GM21360 (cell line): ENCODE measurements at regions not wholly inside any gene's neighbourhood (a gene's known extent, or its start where the extent isn't known, plus 50 kb on each side); places are given as distances from the start of the nearest gene placed in this dataset.

Experiments used
- ATAC-seq: cut with Tn5 transposase; IDR thresholded peaks from one replicate; pipeline ENCODE4 v1.9.1; 2021; ENCODE audit warnings: mild to moderate bottlenecking, moderate library complexity; ENCODE audit not compliant: unreplicated experiment

GRCh38 chr2:861655-862354 lies 88.8 kb upstream of the SNTG2 start:
- ATAC-seq: no peak

DNA sequence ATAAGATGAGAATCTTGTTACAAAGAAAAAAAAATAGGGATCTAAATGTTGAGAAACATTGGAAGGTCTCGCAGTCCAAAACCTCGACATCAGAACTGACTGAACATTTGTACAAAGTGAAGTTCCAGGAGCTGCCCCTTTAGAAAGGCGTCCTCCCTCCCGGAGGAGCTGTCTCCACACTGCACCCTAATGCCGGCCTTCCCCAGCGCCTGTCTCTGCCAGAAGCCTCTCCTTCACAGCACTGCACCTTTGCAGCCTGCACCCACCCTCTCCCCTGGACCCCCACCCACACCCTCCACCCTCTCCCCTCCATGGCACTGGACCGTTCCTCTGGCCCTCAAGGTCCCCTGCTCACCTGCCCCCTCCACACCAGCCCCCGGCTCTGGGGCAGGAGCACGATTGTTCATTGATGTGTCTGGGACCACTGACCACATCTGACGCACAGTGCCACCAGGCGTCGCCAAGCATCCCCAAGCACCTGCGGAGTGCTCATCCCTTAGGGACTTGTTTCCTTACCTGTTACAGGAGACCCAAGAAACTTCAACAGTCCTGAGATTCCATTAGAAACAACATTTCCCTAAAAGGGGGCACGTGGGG lies 90.3 kb upstream of the SNTG2 start:
- ATAC-seq: no peak

DNA sequence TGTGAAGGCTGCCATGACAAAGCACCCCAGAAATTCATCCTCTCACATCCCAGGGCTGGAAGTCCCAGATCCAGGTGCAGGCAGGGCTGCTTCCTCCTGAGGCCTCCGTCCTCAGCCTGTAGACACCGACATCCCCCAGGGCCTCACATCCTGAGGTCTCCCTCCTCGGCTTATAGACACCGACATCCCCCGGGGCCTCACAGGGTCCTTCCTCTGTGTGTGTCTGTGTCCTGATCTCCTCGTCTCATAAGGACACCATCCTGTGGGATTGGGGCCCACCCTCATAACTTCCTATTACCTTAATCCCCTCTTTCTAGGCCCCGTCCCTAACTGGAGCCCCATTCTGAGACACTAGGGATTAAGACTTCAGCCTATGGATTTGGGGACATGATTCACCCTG lies 92.0 kb upstream of the SNTG2 start:
- no peak for ATAC-seq

DNA sequence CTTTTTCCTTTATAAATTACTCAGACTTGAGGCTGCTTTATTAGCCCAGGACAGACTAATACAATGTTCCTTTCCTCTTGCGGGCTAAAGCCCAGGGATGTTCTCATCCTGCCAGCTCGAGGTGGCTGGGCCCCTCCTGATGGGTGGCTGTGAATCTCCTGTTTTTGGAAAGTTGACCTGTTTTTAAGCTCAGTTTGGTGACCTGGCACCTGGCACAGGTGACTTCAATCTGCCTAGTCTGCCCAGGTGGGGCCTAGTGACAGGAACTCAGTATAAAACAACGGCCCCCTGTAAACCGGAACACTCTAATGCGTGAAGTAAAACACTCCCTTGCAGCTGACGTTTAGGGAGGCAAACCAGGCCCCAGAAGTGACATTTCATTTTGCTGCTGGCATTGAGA lies 92.7 kb upstream of the SNTG2 start:
- ATAC-seq: no peak

DNA sequence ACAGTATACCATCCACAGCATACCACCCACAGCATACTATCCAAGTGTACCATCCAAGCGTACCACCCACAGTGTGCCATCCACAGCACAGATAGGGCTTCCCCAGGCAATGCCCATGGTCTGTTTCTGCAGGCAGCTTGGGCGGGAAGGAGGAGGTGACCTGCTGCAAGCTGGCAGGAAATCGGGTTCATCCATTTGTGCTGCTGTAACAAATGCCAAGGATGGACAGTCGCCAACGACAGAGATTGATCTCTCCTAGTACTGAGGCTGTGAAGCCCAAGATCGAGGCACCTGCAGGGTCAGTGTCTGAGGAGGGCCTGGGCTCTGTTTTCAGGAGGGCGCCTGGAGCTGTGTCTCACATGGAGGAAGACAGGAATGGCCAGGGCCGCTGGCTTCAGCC lies 93.6 kb upstream of the SNTG2 start:
- ATAC-seq: no peak

DNA sequence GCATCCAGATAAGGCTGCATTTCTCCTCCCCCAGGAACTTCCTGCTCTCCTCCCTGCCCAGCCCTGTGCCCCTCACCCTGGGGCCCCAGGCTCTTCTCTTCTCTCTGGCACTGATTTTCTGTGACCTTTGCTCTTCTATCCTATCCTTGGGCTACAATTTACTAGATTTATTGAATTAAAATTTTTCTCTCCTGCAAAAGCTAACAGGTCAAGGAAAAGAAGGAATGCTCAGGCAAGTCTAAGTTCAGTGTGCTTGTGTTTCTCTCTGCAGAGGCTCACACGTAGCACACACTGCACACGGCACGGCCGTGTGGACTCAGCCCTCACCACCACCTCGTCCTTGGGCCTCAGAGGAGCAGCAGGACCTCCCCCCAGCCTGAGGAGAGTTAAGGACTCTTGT lies 94.2 kb upstream of the SNTG2 start:
- ATAC-seq: no peak

GRCh38 chr2:856041-856440 lies 94.6 kb upstream of the SNTG2 start:
- no peak for ATAC-seq

- no peak for ATAC-seq
Observed at GRCh38 chr2:855177-855576, 95.5 kb upstream of the SNTG2 start.

DNA sequence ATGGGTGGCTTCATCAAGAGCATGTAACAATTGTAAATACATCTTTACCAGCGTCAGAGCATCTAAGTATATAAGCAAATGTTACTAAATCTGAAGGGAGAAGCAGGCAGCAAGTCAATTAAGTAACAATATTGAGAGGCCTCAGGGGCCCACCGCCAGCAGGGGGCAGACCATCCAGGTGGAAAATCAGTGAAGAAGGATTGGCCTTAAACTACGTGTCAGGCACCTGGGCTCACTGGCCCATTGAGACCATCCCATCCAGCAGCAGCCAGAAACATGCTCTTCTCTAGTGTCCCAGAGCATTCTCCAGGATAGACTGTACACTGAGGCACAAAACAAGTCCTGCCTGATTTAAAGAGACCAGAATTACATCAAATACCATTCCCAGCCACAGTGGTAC lies 96.2 kb upstream of the SNTG2 start:
- no peak for ATAC-seq

DNA sequence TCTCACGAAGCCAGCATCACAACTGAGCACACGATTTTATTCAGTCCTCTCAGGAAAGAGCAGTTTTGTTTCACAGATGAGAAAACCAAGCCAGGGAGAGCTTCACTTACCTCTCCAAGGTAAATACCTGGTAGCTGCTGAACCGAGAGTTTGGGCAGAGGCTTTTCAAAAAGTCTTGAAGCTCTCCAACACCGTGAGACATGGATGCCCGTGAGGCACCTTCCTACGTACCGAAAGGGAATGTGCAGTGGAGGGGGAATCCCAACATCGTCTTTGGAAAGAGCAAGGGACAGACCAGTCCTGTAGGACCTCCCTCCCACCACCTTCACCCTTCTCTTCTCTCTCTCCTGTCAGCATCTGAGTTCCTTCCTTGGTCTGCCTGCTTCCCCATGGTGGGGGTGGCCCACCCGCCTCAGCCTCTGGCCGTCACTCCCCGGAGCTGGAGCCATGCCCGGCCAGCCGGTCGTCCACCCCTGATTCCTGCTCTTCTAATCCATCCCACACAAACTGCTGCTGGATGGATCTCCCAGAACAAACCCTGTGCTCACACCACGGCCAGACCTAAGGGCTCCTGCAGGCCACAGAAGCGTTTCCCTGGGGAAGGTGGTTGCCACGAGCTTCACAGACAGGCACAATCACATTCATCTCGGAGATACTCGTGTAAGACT lies 97.3 kb upstream of the SNTG2 start:
- ATAC-seq: no peak

GRCh38 chr2:852168-852567 lies 98.5 kb upstream of the SNTG2 start:
- ATAC-seq: no peak

- ATAC-seq: no peak
Observed at GRCh38 chr2:851680-852079, 99.0 kb upstream of the SNTG2 start.

DNA sequence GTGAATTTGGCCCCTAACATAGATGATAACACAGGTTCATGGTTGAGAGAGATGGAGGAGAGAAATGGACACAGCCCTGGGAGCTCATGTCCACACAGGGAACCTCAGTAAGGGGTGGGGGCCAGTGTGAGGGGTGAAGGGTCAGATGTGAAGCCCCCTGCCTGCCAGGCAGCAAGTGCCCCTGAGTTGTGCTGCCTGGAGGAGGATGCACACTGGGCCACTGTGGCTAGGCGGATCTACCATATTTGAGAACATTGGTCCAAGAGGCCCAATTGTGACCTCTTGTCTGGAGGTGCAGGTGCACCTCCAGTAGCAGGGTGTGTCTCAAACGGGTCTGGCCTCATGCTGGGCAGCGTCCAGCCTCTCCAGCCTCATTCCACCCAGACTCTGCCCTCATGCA lies 99.6 kb upstream of the SNTG2 start:
- no peak for ATAC-seq

GRCh38 chr2:850429-850828 lies 100.2 kb upstream of the SNTG2 start:
- ATAC-seq: no peak

DNA sequence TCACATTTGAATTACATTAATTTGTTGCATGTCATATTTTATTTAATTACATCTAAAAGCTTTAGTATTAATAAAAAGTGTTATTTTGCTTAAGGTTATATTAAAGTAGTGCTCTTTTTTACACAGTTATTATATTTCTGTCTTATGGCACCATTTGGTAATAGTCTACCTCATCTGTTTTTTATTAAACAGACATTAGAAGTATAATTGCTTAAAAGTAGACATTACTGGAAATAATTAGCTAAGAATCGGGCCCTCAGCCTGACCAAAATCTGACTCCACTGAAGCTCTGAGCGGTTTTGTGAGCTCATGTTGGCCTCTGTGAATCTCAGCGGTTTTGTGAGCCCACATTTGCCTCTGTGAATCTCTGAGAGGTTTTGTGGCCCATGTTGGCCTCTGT lies 102.5 kb upstream of the SNTG2 start:
- no peak for ATAC-seq

DNA sequence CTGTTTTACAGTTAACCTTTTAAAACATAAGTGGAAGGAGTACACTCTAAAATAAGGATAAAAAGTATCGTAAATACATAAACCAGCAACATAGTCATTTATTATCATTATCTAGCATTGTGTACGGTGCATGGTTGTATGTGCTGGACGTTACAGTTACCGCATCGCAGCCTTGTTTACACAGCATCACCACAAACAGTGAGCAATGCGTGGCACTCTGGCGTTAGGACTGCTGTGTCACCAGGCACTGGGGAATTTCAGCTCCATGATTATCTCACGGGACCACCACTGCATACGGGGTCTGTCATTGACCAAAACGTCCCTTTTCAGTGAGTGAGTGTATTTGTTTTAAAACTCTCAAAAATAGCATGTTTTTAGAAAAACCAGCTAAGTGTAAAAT lies 103.0 kb upstream of the SNTG2 start:
- no peak for ATAC-seq

GRCh38 chr2:844715-845114 lies 105.9 kb upstream of the SNTG2 start:
- ATAC-seq: no peak

GRCh38 chr2:842151-842803 lies 108.4 kb upstream of the SNTG2 start:
- ATAC-seq: no peak

- no peak for ATAC-seq
Observed at GRCh38 chr2:841036-841435, 109.6 kb upstream of the SNTG2 start.

GRCh38 chr2:834233-834632 lies 116.4 kb upstream of the SNTG2 start:
- ATAC-seq: no peak

DNA sequence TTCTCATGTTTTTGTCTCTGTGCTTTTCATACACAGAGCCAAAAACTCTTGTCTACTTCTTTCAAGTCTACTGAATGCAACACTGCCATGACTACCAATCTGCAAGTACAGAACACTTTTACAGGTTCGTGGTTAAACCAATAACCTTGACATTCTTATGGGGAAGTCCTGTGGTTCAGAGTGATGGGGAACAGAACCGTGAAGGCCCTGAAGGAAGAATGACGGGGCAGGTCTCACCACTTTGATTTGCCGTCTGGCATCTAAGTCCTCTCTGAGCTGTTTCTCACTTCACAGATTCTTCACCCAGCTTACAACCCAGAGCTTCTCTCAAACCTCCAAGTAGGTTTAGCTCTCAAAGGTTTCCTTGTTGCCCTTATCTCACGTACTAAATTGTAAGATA lies 117.5 kb upstream of the SNTG2 start:
- no peak for ATAC-seq

DNA sequence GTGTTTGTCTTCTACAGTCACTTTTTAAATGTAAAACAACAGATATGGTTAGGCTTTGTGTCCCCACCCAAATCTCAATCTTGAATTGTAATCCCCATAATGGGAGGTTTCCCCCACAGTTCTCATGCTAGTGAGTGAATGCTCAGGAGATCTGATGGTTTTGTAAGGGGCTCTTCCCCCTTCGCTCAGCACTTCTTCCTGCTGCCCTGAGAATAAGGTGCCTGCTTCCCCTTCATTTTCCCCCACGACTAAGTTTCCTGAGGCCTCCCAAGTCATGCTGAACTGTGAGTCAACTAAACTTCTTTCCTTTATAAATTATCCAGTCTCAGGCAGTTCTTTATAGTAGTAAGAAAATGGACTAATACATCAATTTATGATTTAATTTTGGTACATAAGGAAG lies 118.0 kb upstream of the SNTG2 start:
- ATAC-seq: no peak
